HuH-7.5 (cell line): ENCODE measurements at regions not wholly inside any gene's neighbourhood (a gene's known extent, or its start where the extent isn't known, plus 50 kb on each side); places are given as distances from the start of the nearest gene placed in this dataset.
"Not testable (repeated sequence)": the region's sequence is repeated elsewhere in the genome, so short reads cannot be mapped to it uniquely, and the experiment has no call there.

ENCODE experiments used
- DNase-seq: peaks from one replicate; pipeline ENCODE4 v3.0.0; 2011; ENCODE audit warnings: low spot score

DNA sequence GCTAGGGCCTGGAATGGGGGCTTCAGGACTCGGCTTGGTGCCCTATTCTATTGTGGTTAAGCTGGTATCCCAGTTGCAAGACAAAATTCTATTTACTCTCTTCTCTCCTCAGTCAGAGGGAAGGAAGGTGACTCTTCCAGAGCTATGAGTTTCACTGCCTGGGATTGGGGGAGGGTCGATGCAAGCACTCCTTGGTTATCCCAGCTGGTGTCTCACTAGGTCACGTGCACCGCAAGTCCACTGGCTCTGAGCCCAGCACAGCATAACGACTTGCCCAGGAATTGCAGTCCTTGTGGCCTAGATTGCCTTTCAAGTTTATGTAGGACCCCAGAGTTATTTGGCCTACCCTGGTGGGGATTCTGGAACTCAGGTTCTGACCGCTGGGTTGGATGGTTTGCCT is 958.8 kb downstream of the IGSF11 start:
- no peak for DNase-seq

DNA sequence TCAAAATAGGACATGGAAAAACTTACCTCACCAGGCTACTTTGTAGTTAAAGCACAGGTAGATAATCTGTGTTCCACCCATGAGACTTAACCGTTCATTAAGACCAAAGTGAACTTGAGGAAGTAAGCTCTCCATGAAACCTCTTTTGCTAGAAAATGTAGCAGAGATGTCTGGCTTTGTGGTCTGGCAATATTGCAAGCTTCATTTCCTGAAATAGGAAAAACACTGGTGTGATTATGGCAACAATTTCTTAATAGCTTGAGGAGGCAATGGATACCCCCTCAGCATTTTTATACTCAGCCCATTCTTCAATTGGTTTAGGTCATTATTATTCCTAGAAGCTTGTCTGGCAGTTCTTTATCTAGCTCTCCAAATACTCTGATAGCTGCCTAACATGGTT is 957.3 kb downstream of the IGSF11 start:
- DNase-seq = no peak

DNA sequence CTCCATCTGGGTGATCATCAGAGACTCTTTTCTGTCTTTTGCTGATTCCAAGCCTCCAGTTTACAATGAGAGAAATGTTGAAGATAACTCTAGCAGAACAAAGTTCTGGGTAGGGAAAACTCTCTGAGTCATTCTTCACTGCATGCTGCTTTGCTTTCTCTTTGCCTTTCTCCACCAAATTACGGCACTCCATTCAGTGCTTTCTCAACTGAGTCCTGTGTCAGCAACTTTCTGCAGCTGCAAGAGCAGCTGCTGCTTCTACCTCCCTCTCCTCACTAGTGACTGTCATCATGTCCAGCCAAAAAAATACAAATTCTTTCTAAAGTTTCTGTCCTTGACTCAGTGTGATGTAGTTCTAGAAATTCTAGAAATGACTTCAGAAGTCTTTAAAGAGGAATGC is 953.8 kb downstream of the IGSF11 start:
- no peak for DNase-seq

DNA sequence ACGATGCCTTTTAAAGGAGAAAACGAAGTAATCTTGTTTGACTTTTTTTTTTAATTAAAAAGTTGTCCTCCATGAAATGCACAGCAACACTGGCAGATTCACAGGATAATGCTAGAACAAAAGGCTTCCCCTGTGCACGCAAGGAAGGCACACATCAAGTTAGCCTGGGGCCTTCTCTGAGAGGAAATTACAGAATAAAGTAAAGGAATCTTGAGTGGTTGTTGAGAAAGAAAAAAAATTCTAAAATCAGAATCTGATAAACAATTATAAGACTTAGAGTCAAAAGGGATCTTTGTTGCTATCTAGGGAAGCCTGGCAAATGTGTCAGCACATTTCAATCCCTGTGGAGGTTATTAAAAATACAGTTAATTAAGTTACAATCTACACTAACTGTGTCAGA is 946.0 kb downstream of the IGSF11 start:
- DNase-seq = no peak

DNA sequence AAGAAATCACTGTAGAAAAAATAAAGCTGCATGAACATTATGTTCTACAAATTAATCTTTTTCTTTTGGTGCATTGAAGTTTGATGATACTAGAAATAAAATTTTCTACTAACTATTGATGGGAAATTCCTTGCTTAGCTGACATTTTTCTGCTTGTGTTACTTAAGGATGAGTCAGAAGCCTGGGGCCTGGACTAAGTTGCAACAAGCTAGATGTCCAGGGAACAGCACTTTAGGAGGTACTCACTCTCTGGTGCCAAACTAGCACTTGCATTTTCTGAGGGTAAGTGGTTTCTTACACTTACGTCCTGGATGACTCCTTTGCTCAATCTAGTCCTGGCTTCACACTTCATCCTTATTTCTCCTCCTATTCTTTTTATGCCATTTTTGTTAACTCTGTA is 945.1 kb downstream of the IGSF11 start:
- no peak for DNase-seq

DNA sequence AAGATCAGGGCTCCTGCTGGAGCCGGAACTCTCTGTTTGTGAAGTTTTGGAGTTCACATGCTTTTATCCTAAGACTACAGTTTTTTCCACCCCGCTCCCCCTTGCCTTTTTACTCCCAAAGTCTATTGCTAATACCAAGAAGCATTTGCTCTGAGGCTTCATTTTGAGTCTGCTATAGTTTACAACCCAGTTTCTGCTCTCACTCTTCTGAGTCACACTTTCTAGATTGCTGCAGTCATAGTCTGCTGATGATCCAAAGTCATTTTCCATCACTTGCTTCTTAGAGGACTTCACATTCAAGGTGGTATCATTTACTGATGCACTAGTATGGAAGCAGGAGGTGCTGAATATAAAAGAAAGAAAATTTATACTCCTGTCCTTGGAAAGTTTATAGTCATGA is 937.4 kb downstream of the IGSF11 start:
- no peak for DNase-seq

DNA sequence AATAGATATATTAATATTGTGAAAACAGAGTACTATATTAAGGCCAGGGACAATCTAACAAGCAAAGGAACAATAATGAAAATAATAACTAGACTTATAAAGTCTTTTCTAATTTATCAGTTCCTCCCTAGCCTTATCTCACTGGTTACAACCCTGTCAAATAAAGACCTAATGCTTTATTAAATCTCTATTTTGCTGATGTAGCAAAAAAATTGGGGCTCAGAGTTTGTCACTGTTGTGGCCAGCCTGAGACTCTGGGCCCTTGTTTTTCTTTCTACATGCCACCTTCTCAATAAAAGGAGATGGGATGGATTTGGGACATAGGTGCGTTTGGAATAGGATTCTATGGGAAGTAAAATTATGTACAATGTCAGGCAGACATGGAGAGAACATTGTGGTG is 937.0 kb downstream of the IGSF11 start:
- DNase-seq = no peak

DNA sequence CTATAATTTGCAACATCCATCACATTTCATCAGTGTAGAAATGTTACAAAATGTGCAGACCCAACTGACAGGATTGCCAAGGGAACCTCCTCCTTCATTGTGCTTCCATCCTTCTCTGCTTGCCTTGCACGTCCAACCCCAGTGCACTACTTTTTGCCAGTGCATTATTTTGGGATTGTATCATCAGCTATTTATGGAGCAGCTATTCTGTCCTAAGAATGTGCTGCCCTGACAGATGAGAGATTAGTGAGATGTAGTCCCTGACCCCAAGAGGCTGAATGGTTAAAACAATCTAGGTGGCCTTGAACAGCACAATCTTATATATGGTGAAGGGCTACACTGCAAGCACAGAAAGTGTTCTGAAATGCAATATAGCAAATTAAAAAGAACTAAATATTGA is 935.8 kb downstream of the IGSF11 start:
- DNase-seq = no peak

DNA sequence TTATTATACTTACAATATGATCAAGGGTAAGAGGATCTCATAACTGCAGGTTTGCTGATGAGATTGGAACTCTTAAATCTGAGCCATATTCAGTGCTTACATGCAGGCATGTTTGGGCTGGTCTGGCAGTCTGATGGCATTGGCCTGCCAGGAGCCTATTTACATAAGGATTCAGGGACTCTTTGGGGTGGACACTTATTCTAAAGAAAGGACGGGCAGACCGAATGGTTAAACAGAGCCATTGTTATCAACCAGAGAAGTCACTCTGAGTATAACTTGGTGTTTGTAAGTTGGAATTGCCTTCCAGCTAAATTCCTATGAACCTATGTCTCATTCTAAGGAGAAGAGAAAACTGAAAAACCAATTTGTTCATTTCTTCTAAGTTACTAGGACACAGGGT is 932.8 kb downstream of the IGSF11 start:
- DNase-seq = no peak

DNA sequence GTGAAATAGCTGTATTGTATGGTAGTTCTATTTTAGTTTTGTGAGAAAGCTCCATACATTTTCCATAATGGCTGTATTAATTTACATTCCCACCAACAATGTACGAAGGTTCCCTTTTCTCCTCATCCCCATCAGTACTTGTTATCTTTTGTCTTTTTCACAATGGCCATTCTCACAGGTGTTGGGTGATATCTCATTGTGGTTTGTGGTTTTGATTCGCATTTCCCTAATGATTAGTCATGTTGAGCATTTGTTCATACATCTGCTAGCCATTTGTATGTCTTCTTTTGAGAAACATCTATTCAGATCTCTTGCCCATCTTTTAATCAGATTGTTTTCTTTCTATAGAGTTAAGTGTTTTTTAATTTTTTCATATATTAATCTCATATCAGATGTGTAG is 931.9 kb downstream of the IGSF11 start:
- DNase-seq = no peak

DNA sequence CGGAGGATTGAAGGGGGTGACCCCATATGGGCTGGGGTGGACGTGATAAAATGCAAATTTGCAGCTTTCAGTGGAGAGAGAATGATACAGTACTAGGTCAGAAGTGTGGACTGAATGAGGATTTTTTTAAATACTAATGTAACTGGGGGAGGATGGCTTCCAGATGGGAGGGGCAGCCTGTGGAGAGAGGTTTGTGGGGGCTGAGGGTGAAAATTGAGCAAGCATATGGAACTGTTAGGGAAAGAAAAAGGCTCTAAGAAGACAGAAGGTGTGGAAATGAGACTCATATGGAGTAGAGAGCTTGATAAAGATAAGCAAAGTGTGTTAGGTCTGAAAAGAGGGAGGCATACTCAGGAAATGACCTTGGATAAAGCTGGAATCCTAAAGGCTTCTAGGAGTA is 926.4 kb downstream of the IGSF11 start:
- DNase-seq = no peak

DNA sequence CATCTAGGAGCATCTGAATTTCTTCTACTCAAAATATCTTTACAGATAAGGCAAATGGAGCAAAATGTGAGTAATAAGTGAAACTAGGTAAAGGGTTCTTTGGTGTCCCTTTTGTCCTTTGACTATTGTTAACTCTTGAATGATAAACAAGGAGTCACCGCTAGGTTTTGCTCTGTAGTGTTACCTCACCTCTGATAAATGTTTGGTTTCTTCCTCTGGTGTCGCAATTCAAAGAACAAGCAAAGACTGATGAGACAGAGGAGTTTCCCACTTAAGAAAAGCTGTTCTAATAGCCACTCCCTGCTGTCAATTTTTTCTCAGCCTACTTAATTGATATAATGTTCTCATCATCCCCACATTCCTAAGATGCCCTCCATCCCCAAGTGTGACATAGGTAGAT is 925.9 kb downstream of the IGSF11 start:
- DNase-seq = no peak

DNA sequence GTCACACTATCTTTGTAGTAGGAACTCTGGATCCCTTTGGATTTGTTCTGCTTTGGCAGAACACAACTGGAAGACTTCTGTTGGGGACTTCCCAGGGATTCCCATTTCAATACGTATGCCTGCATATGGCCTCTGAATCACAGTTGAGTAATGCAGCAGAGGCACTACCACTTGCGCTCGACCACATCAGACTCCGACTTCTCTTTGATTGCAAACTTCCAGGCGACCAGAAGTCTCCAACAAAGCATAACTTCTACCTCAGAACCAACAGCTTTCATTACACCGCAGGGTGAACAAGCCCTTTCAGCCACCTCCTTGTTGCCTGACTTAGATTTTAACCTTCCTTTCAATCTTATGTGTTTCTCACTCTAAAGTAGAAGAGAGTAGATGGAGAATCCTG is 924.4 kb downstream of the IGSF11 start:
- DNase-seq = no peak

DNA sequence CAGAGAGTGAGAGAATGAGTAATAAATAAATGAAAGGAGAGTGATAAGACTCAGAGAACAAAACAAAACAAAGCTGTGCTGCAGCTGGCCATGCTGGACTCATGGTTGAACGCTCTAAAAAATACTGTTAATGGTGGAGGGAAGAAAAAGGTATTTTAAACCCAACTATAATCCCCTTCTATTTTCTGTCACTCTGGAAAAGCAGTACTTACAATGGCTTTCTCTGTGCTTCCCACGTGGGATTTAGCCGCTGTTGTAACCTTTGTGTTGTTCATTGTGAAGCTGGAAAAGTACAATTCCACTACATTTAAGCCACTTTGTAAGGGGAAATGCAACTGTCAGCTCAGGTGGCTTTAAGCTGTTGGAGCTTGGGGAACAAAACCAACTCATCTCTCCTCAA is 917.7 kb downstream of the IGSF11 start:
- DNase-seq = no peak

DNA sequence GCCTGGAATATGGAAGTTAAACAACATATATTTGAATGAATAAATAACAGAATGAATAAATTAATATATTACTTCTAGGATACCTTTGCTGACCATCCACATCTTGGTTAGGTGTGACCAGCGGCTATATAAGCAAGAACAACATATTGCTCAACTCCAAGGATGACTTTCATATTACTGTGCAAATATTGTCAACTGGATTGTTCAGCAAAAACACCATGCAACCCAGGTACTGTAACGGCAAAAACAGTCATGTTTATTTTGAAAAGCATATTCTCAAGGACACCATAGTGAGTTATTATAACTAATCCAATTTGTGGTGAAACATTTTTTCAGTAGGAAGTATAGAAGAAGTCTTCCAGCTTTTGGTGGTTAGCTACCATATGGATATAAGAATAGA is 907.9 kb downstream of the IGSF11 start:
- DNase-seq = no peak

DNA sequence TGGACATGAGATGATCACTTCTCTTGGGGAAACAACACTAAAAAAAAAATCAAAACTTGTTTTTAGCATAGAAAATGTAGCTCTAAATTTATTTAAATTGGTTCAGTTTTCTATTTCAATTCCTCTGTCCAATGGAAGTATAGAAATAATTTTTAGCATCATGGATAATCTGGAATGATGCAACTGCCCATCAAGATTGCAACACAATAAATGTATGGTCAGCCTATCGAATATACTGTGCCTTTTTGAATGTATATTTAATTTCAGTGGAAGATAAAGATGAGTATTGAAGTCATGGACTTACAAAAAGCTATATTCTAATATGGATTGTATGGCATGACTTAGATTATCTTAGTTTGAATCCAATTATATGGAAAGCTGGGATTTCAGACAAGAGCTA is 906.7 kb downstream of the IGSF11 start:
- DNase-seq = no peak

DNA sequence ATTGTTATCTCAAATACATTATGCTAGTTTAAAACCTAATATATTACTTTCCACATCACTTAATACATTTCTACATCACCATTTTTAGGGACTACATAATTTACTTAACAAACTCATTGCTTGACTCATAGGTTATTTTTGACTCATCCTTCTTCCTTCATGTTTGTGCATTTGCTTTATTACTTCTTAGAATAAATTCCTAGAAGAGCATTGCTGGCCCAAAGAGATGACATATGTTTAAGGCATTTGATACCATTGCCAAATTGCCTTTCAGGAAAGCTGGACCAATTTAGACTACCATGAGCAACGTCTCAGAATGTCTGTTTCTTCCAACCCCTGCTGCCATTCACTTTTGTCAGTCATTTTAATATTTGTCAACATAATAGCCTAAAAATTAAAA is 905.8 kb downstream of the IGSF11 start:
- DNase-seq = no peak

DNA sequence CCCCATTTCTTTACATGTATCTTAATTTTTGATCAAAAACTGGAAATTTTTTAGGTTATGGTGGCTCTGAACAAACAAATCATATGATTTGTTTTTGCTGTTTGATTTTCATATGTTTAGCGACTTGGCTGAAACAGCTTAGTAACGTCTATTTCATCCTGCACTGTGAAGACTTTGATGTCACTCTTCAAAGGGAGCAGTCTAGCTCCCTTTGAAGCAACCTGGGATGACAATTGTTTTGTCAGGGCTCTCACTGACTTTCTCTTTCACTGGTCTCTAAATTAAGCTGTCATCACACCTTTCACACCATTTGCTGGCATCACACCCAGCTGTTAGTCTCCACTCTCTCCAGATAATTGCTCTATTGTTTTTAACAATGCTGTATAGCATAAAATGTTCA is 896.9 kb downstream of the IGSF11 start:
- DNase-seq = no peak

DNA sequence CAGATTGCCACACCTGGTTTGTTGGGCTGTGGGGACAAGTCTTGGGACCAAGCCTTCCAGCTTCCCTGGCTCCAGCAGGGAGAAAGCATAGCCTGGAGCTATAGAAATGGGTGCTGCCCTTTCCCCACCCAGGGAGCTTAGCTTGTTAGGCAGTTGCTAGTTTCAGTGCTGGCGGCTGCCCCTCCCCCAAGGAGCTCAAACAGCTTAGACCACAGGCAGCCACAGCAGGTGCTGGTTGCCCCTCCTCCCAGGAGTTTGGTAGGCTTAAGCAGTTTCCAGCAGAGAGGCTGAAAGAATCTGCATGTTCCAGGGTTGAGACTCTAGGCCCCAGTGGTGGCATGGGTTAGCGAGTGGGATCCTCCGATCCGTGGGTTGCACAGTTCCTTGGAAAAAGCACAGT is 889.7 kb downstream of the IGSF11 start:
- DNase-seq = no peak

DNA sequence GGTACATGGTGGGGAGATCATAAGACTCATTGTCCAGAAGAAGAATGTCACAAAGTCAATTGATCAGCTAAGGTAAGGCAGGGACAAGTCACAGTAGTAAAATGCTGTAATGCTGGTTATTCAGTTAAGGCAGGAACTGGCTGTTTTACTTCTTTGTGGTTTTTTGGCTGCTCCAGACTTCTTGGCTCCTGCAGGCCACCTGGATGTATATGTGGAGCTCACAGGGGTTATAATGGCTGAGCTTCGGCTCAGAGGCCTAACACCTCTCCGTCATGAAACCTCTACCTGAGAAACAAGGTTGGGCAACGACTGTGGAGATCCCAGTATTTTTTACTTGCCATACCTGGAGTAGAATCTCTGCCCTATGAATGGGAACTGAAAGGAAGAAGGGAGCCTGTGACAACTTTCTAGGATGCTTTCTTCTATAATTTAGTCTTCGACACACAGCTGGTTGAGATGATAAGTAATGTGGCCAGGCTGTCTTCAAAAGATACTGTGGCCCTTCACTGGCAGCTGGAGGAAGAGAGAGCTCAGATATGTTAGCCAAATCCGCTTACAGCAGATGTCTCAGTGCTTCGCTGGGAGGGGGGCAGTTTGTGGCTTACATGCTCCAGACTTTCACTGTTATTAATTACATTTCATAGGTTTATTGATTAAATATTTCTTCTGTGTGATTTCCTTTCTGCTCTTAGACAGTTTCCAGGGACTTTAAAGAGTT is 887.8 kb downstream of the IGSF11 start:
- no peak for DNase-seq

DNA sequence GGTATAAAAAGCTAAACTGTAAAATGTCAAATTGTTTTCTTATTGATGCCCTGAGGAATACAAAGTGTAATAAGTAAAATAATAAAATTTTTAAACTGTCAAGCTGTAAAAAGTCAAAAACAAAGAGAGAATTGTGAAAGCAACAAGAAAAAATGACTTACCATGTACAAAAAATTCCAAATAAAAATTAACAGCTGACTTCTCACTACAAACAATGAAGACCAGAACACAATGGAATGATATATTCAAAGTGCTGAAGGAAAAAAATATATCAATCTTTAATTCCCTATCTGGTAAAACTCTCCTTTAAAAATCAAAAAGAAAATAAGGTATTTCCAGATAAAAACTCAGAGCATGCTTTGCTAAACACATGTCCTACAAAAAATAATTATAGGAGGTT is 883.5 kb downstream of the IGSF11 start:
- no peak for DNase-seq

DNA sequence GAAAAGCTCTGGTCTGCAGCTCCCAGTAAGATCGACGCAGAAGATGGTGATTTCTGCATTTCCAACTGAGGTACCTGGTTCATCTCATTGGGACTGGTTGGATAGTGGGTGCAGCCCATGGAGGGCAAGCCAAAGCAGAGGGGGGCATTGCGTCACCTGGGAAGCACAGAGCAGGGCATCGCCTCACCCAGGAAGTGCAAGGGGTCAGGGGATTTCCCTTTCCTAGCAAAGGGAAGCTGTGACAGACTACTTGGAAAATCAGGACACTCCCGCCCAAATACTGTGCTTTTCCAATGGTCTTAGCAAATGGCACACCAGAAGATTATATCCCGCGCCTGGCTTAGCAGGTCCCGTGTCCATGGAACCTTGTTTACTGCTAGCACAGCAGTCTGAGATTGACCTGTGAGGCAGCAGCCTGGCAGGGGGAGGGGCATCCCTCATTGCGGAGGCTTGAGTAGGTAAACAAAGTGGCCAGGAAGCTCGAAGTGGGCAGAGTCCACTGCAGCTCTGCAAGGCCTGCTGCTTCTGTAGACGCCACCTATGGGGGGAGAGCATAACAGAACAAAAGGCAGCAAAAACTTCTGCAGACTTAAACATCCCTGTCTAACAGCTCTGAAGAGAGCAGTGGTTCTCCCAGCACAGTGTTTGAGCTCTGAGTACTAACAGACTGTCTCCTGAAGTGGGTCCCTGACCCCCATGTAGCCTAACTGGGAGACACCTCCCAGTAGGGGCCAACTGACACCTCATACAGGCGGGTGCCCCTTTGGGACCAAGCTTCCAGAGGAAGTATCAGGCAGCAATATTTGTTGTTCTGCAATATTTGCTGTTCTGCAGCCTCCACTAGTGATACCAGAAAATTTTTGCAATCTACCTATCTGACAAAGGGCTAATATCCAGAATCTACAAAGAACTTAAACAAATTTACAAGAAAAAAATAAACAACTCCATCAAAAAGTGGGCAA is 871.7 kb downstream of the IGSF11 start:
- not testable (repeated sequence) for DNase-seq

DNA sequence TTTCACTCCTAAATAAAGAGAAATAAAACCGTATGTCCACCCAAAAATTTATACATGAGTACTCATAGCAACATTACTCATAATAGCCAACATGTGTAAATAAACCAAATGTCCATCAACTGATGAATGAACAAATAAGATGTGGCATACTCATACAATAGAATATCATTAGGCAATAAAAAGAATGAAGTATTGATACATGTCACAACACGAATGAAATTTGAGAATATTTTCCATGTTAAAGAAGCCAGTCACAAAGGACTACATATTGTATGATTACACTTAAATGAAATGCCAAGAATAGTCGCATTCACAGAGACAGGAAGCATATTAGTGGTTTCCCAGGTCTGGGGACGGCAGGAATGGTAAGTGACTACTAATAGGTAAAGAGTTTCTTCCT is 869.2 kb downstream of the IGSF11 start:
- no peak for DNase-seq

DNA sequence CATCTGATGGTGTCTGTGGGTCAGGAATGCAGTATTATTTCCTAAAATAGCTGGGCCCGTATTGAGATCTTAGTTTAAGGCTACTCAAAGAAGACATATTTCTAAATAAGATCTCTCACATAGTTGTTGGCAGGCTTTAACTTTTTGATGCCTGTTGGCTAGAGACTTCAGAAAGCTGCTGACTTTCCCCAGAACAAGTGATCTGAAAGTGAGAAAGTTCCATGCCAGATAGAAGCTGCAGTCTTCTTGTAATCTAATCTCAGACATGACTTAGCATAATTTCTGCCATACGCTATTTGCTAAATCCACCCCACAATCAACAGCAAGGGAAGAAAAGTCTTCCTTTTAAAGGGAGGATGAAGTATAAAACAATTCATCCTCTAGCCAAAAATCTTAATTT is 867.1 kb downstream of the IGSF11 start:
- DNase-seq = no peak
